WTC11 (cell line): ENCODE measurements at regions not wholly inside any gene's neighbourhood (a gene's known extent, or its start where the extent isn't known, plus 50 kb on each side); places are given as distances from the start of the nearest gene placed in this dataset.

ENCODE experiments used
- CTCF ChIP-seq: fragments of 200-600 bp; IDR thresholded peaks from 2 replicates; pipeline ENCODE4 v1.8.0; 2022; ENCODE audit warnings: antibody characterized with exemption
- E2F1 ChIP-seq: sonication (generic); formaldehyde crosslinking; IDR thresholded peaks from 2 replicates; pipeline ENCODE4 v1.8.0; 2022; ENCODE audit warnings: mild to moderate bottlenecking, missing genetic modification reagents
- NFE2L1 ChIP-seq: sonication (generic); formaldehyde crosslinking; IDR thresholded peaks from 2 replicates; pipeline ENCODE4 v1.8.1; 2023; ENCODE audit warnings: missing genetic modification reagents
- SP1 ChIP-seq: sonication (generic); formaldehyde crosslinking; conservative IDR thresholded peaks from 2 replicates; pipeline ENCODE4 v1.8.1; 2022; ENCODE audit warnings: missing genetic modification reagents
- USF1 ChIP-seq: sonication (generic); formaldehyde crosslinking; IDR thresholded peaks from 2 replicates; pipeline ENCODE4 v1.8.0; 2022; ENCODE audit warnings: mild to moderate bottlenecking, missing genetic modification reagents

GRCh38 chr11:15901790-15902189 lies 454.6 kb downstream of the SOX6 start:
- TF ChIP-seq CTCF (no peak), E2F1 (no peak), USF1 (CRISPR knock-in tag) (no peak), NFE2L1 (no peak), SP1 (no peak)
